ENCODE measurements at regions not wholly inside any gene's neighbourhood (a gene's known extent, or its start where the extent isn't known, plus 50 kb on each side); places are given as distances from the start of the nearest gene placed in this dataset.

GRCh38 chr2:16107246-16107645 lies 166.9 kb downstream of the MYCN start:
- TF ChIP-seq CTCF (conservative IDR thresholded peaks at IDR 0.05; ENCODE audit: low read length) (no peak), EZH2phosphoT487 (IDR thresholded peaks at IDR 0.05; ENCODE audit: borderline replicate concordance) (no peak)
